ENCODE measurements at regions not wholly inside any gene's neighbourhood (a gene's known extent, or its start where the extent isn't known, plus 50 kb on each side); places are given as distances from the start of the nearest gene placed in this dataset.

GRCh38 chr11:27239305-27239942 is 123.6 kb downstream of the CCDC34 start:
- intact Hi-C loops (cut with micrococcal nuclease), result no loop called here
- peaks cover 10% of the 10 kb centered on the region for H3K27me3 Mint-ChIP-seq

GRCh38 chr11:27238811-27239210 is 124.2 kb downstream of the CCDC34 start:
- CTCF ChIA-PET, result no interaction called here

More at GRCh38 chr11:27239305-27239942, 123.6 kb downstream of the CCDC34 start:
- Histone ChIP-seq H3K9ac (ENCODE audit: low read length) (no peak overlapping the region), H3K79me2 (ENCODE audit: control insufficient read depth, insufficient read depth, low read length) (no peaks in the 10 kb centered on the region), H3K4me1 (ENCODE audit: control insufficient read depth in 2 of 2, insufficient read depth in 2 of 2, low read length in 2 of 2) (peaks cover 0 to 2% of the 10 kb centered on the region in 2 donors), H3K27me3 (replicated peaks in 1 of 4; ENCODE audit: control extremely low read depth in 1 of 4, control insufficient read depth in 3 of 4, insufficient read depth in 4 of 4, low read length in 3 of 4) (no peaks in the 10 kb centered on the region), H3K27ac (ENCODE audit: low read length in 2 of 2) (no peak overlapping the region), H2AFZ (ENCODE audit: insufficient read depth, low read depth, low read length, poor library complexity, severe bottlenecking) (no peak overlapping the region), H3K4me3 (ENCODE audit: control extremely low read depth in 1 of 5, extremely low read depth in 1 of 5, insufficient read depth in 1 of 5, low read depth in 2 of 5, low read length in 4 of 5) (no peak overlapping the region), H3K36me3 (replicated peaks in 1 of 2; ENCODE audit: control extremely low read depth in 1 of 2, control insufficient read depth in 1 of 2, extremely low read depth in 1 of 2, insufficient read depth in 2 of 2, low read length in 1 of 2) (no peaks in the 10 kb centered on the region), H4K20me1 (ENCODE audit: control insufficient read depth, insufficient read depth, low read length, poor library complexity, severe bottlenecking) (no peaks in the 10 kb centered on the region), H3K4me2 (replicated peaks; ENCODE audit: low read depth, low read length, poor library complexity, severe bottlenecking) (no peak overlapping the region), H3K9me3 (ENCODE audit: control extremely low read depth in 1 of 3, control insufficient read depth in 2 of 3, insufficient read depth in 1 of 3, low read length in 2 of 3) (no peaks in the 10 kb centered on the region)
- CTCF ChIA-PET, result no interaction called here
- DNase-seq, result no peak
- H3K27ac Mint-ChIP-seq, result no peak overlapping the region
- ATAC-seq (ENCODE audit: low read depth), result no peak
- H3K4me1 Mint-ChIP-seq, result peaks cover 4% of the 10 kb centered on the region
- 88% methylated on average over 4 of the region's 7 CpGs for WGBS (ENCODE audit: insufficient coverage)
- H3K4me3 Mint-ChIP-seq, result no peak overlapping the region
- POLR2A ChIA-PET, result no interaction called here
- H3K9me3 Mint-ChIP-seq (ENCODE audit: insufficient read depth), result no peaks in the 10 kb centered on the region
- TF ChIP-seq CTCF (IDR thresholded peaks at IDR 0.05), result no peak
- no peak for TF ChIP-seq EZH2 (IDR thresholded peaks at IDR 0.05; ENCODE audit: borderline replicate concordance, insufficient read depth, low read depth, low read length, poor library complexity, severe bottlenecking)

More at GRCh38 chr11:27238811-27239210, 124.2 kb downstream of the CCDC34 start:
- Mint-ChIP-seq H3K27ac (no peak overlapping the region), H3K4me1 (peaks cover 9% of the 10 kb centered on the region), H3K4me3 (no peak overlapping the region), H3K27me3 (peaks cover 9% of the 10 kb centered on the region), H3K9me3 (ENCODE audit: insufficient read depth) (no peaks in the 10 kb centered on the region)
- no peak overlapping the region for H3K4me3 ChIP-seq (ENCODE audit: control extremely low read depth in 1 of 5, extremely low read depth in 1 of 5, insufficient read depth in 1 of 5, low read depth in 2 of 5, low read length in 4 of 5)
- H3K9ac ChIP-seq (ENCODE audit: low read length), result no peak overlapping the region
- no peaks in the 10 kb centered on the region for H4K20me1 ChIP-seq (ENCODE audit: control insufficient read depth, insufficient read depth, low read length, poor library complexity, severe bottlenecking)
- no peaks in the 10 kb centered on the region for H3K9me3 ChIP-seq (ENCODE audit: control extremely low read depth in 1 of 3, control insufficient read depth in 2 of 3, insufficient read depth in 1 of 3, low read length in 2 of 3)
- no peaks in the 10 kb centered on the region for H3K36me3 ChIP-seq (replicated peaks in 1 of 2; ENCODE audit: control extremely low read depth in 1 of 2, control insufficient read depth in 1 of 2, extremely low read depth in 1 of 2, insufficient read depth in 2 of 2, low read length in 1 of 2)
- no peak overlapping the region for H2AFZ ChIP-seq (ENCODE audit: insufficient read depth, low read depth, low read length, poor library complexity, severe bottlenecking)
- H3K4me2 ChIP-seq (replicated peaks; ENCODE audit: low read depth, low read length, poor library complexity, severe bottlenecking), result no peak overlapping the region
- H3K4me1 ChIP-seq (ENCODE audit: control insufficient read depth in 2 of 2, insufficient read depth in 2 of 2, low read length in 2 of 2), result peaks cover 0 to 8% of the 10 kb centered on the region in 2 donors
- ATAC-seq (ENCODE audit: low read depth) (no peak), DNase-seq (no peak)
- H3K27ac ChIP-seq (ENCODE audit: low read length in 2 of 2), result no peak overlapping the region
- no peaks in the 10 kb centered on the region for H3K27me3 ChIP-seq (replicated peaks in 1 of 4; ENCODE audit: control extremely low read depth in 1 of 4, control insufficient read depth in 3 of 4, insufficient read depth in 4 of 4, low read length in 3 of 4)
- H3K79me2 ChIP-seq (ENCODE audit: control insufficient read depth, insufficient read depth, low read length), result no peaks in the 10 kb centered on the region
- no peak for TF ChIP-seq EZH2 (IDR thresholded peaks at IDR 0.05; ENCODE audit: borderline replicate concordance, insufficient read depth, low read depth, low read length, poor library complexity, severe bottlenecking)
- TF ChIP-seq CTCF (IDR thresholded peaks at IDR 0.05), result no peak
- intact Hi-C loops (cut with micrococcal nuclease), result no loop called here
- POLR2A ChIA-PET, result no interaction called here

Data from B cell (primary cell).